Activated CD8-positive, alpha-beta memory T cell treated with anti-CD3 and anti-CD28 coated beads, Interleukin-2, amount 50 U/mL, for 48 hours (primary cell): ENCODE measurements at regions not wholly inside any gene's neighbourhood (a gene's known extent, or its start where the extent isn't known, plus 50 kb on each side); places are given as distances from the start of the nearest gene placed in this dataset.
"Not testable (repeated sequence)": the region's sequence is repeated elsewhere in the genome, so short reads cannot be mapped to it uniquely, and the experiment has no call there.

Experiments
- DNase-seq: peaks from one replicate; pipeline ENCODE4 v3.0.0-alpha.2; 2020

GRCh38 chr4:103842076-103842475 is 122.3 kb upstream of the TACR3 start:
- DNase-seq, result no peak

GRCh38 chr4:103810308-103810707 is 90.5 kb upstream of the TACR3 start:
- not testable (repeated sequence) for DNase-seq

- no peak for DNase-seq
Measured at GRCh38 chr4:103802766-103803165, 83.0 kb upstream of the TACR3 start.

- DNase-seq, result no peak
Measured at GRCh38 chr4:103787057-103787456, 67.3 kb upstream of the TACR3 start.

- no peak for DNase-seq
Measured at GRCh38 chr4:103786593-103786992, 66.8 kb upstream of the TACR3 start.

- no peak for DNase-seq
Measured at GRCh38 chr4:103786014-103786413, 66.2 kb upstream of the TACR3 start.

GRCh38 chr4:103778221-103778620 is 58.4 kb upstream of the TACR3 start:
- no peak for DNase-seq

GRCh38 chr4:103774326-103774825 is 54.6 kb upstream of the TACR3 start:
- DNase-seq, result no peak

GRCh38 chr4:103773691-103774231 is 54.0 kb upstream of the TACR3 start:
- DNase-seq, result no peak
